TTC549 (cell line): ENCODE measurements at regions not wholly inside any gene's neighbourhood (a gene's known extent, or its start where the extent isn't known, plus 50 kb on each side); places are given as distances from the start of the nearest gene placed in this dataset.

Experiments
- FAIRE-seq: peaks from 2 replicates; lab custom pipeline; 2012; peaks lifted over from hg19 to GRCh38; lab: Jason Lieb, UNC

DNA sequence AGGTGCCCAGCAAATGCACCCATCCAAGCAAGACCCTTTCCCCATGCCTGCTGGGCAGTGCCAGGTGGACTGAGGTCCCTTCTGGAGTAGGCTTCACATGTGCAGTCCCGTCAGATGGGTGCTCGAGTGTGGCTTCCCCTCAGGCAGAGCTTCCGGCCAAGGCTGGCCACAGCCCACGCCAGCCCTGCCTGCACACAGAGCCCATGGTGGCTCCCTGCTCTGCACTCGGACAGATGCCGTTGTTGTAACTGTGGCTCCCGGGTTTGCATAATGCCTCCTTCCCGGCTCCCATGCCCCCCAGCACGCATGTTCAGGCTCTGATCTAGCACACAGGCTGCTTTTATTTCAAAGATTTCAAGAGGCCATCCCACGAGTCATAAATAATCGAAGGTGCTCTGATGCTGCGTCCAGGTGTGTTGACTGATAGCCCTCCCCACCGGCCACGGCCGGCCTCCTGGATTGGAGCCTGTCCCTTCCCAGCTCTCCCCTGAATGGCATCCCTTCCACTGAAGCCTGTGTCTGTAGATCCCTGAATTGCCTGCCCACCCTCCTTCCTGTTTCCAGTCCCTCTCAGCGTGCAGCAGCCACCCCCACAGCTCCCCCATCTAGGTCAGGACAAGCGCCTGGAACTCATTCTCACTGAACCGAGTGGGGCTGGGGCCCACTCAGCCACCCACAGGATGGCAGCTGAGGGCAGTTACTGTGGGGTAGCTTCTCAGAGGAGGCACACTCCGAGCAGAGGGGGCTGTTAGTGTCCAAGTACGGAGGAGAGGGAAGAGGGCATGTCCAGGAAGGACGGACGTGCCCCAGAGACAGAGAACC, 100.0 kb upstream of the LINGO1 start:
- no peak for FAIRE-seq

GRCh38 chr15:77731945-77732344, 99.2 kb upstream of the LINGO1 start:
- no peak for FAIRE-seq

DNA sequence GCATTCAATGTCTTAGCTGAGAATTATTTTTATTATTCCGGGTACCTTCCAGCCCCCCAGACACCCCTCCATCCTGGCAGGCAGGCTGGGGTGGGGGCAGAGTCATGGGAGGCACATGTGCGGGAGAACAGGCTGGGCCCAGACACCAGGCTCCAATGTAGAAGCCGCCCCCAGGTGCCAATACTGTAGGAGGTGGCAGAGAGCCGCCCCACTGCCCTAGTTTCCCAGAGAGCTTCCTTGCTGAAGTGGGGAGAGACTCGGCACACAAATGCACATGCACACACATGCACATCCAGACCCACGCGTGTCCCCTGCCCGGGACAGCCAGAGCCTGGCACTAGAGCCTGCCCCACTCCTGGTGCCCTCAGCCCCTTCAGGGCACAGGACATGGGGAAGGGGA, 98.4 kb upstream of the LINGO1 start:
- no peak for FAIRE-seq

GRCh38 chr15:77727635-77728304, 95.1 kb upstream of the LINGO1 start:
- no peak for FAIRE-seq

GRCh38 chr15:77724715-77725114, 92.0 kb upstream of the LINGO1 start:
- no peak for FAIRE-seq

- FAIRE-seq, result no peak
Observed at GRCh38 chr15:77723756-77724155, 91.0 kb upstream of the LINGO1 start.

DNA sequence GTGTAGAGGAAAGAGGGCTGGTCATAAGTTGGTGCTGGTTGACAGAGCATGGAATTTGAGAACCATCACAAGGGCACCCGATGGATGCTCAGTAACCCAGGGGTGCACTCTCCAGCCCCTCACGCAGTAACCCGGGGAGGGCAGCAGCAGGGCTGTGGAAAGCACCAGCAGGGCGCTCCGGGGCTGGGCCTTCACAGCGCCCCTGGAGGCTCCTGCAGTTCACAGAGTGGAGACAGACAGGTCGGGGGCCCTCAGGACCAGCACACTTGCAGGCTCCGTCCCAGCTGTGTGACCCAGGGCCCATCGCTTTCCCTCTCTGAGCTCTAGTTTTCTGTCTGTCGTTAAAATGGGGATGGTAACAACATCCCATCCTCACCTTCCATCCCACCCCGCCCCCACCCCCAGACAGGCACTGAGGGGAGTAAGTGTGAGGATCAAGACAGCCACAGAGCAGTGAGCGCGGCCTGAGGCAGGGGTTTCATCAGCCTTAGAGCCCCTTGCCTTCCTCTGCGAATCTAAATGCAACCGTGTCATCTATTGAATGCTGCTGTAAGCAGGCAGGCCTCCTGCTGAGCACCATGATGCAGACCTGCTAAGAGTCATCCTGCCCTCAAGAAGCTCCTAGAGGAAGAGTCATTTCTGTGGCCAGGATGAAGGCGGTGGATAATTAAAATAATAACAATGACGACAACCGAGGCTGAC, 90.2 kb upstream of the LINGO1 start:
- no peak for FAIRE-seq

DNA sequence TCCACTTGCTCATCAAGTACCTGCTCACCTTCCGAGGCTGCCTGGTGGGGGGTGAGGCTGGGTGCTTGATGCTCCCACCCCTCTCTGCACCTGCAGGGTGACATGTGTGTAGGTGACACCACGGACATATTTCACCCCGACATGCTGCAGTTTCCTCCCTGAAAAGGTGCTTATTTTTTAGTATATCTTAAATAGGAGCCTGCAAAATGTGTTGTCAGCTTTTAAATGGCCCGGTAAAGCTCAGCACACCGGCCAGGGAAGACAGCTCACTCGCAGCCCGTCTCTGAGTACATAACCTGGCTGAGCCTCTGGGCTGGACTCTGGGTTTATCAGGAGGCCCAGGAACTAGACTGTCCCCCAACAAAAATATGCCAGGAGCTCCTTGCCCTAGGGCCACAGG, 89.3 kb upstream of the LINGO1 start:
- FAIRE-seq, result no peak

DNA sequence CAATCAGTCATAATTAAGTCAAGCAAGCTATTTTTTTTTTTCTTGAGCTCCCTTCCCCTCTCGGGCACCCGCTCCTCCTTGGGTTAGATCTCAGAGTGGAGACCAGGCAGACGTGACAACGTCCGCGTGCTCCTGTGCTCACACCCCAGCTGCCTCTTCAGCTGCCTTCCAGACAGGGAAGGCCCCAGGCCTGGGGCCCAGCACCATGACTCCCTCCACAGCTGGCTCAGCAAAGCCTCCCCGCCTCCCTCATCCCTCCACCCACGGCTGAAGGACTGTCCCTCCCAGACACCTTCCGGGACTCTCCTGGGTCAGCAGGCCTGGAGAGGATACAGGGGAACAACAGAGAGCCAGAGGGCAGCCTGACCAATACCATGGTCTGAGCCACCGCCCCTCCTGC, 87.9 kb upstream of the LINGO1 start:
- no peak for FAIRE-seq

DNA sequence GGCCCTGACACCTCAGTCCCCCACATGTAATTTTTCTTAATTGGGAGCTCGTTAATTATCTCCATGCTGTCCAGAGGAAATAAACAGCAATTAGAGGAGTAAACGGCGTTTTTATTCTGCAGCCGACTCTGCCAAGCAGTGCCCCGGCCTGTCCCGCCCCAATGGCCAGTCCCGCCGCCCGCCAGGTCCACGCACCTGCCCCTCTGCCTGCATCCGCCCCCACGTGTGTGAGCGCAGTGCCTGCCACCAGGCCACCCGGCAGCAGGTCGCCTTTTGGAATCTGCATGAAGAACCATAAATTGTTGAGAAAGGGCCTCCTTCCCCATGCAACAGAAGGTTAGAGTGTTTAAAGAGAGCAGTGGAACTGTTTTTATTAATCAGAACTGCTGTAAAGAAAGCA, 87.5 kb upstream of the LINGO1 start:
- no peak for FAIRE-seq

- no peak for FAIRE-seq
Observed at GRCh38 chr15:77719450-77719849, 86.7 kb upstream of the LINGO1 start.

DNA sequence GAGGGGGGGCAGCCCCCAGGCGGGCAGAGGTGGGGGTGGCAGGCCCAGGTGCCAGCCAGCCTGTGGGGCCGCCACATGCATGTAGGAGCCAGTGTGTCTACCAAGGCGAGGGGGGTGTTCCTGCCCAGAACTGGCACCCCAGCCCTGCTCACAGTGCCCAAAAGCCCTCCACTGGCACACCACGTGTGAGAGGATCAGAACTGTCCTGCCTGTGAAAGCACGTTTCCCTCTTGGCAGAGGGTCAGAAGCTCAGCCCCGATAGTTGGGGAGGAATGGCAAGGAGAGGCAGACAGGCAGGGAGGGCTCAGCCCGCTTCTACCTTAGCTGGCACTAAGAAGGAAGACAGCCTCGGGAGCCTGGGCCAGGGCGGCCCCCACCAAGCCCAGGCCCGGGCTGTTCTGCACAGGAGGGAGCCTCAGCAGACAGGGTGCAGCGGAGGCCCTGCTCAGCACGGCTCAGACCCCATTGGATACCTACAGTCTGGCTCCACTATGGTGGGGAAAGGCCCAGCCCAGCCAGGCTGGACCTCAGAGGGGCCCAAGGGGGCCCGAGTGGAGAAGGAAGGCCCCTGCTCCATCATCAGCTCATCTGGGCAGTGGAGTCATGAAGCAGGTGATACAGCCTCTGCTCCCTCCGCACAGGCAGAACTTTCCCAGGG, 84.8 kb upstream of the LINGO1 start:
- FAIRE-seq, result no peak

DNA sequence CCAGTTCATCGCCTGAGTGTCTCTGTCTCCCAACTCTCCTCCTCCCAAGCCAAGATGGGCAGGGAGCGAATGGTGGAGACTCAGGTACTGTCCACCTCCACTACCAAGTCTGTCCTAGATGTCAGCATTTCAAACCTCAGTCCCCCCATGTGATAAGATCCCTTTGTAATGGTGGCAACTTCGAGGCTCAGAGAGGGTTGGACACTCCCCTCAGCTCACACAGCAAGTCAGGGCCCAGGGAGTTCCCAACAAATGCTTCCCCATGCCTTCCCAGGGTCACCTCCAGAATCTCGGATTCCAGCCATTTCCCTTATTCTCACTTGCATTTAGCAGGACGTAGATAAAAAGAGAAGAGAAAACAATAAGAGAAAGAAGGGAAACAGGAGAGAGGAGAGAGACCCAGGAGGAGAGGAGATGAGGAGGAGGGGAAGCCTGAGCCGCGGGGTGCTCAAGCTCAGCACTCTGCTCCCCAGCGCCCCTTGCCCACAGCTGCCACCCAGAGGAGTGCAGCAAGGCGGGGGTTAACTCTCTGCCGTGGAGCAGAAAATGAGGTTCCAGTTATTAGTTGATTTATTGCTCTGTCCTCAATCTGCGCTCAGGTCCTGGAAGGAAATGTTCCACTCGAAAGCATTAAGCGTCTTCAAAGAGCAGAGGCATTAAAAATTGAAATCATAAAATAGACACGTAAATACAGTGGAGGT, 84.1 kb upstream of the LINGO1 start:
- no peak for FAIRE-seq

DNA sequence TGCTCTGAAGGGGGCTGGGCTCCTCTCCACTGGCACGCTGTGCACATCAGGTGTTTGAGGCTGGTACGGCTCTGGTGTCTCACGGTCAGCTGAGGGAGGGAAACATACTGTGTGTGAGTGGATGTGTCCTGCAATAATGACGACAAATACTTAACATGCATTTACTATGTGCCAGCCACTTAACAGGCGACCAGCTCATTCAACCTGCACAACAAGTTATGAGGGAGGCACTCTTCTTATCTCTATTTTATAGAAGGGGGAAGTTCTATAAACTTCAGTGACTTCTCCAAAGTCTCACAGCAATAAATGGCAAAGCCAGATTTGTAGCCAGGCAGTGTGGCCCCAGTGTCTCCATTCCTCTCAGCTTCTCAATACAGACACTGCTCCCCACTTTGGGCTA, 83.1 kb upstream of the LINGO1 start:
- no peak for FAIRE-seq

DNA sequence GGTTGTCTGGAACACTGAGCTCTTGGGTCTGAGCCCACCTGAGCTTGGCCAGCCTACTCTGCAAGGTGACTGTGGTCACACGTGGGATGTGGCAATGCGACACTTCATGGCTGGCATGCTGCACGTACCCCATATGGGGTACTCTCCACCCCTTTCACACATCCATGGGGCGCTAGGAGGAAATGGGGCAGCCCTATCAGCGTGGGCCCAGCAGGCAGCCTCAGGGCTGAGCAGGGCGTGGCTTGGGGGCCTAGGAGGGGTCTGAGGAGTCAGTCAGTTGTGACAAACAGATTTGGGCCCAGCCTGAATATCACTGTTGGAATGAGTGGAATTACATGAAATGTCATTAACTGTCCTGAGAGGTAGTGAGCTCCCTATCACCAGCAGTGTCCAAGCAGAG, 82.3 kb upstream of the LINGO1 start:
- FAIRE-seq, result no peak

DNA sequence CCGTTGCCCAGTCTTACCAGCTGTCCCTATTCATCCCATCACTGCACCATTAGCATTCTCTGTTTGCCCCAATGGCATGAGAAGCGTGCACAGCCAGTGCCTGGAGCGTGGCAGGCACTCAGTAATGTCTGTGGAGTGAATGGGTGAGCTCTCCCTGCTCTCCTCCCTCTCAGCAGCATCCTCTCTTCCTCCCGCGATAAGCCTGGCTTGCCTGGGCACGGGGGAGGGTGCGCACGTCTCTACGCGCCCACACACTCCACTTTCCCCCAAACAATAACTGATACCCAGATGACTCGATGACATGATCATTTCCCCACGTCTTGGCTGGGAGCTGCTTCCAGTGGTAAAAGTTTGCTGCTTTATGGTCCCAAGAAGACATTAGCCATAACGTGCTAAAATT, 81.8 kb upstream of the LINGO1 start:
- no peak for FAIRE-seq

DNA sequence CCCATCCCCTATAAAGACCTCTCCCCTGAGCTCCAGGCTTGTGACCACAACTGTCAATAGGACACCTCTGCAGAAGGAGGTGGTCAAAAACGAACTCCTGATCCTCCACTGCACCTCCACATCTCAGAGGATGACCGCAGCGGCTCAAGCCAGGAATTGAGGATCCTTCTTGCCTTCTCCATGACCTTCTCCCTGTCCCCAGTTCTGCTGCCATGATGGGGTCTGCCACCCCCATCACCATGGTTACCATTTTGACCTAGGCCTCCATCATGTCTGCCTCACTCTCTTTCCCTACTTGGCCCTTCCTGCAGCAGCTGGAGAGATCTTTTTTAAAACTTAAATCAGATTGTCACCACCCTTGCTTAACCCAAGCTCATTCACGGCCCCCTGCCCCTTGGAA, 81.3 kb upstream of the LINGO1 start:
- no peak for FAIRE-seq

GRCh38 chr15:77713281-77713680, 80.6 kb upstream of the LINGO1 start:
- FAIRE-seq, result no peak

- FAIRE-seq, result no peak
Observed at GRCh38 chr15:77712438-77712837, 79.7 kb upstream of the LINGO1 start.

GRCh38 chr15:77710637-77711036, 77.9 kb upstream of the LINGO1 start:
- no peak for FAIRE-seq

DNA sequence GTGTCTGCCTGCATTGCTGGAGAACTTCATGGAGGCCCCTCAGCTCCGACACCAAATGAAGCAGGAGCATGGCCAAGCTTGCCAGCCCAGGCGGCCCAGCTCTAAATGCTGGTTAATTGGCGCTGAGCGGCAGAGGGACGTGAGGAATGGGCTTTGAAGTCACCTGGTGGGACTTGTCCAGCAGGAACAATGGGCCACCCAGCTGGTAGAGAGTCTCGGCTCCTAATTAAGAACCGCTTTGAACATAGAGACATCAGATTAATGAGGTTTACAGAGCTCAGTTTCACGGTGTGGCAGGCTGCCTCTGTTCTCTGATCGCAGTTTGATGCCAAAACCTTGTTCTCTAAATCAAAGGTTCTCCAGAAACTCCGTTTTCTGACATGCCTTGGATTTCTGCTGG, 77.5 kb upstream of the LINGO1 start:
- no peak for FAIRE-seq
